Stimulated activated CD4-positive, alpha-beta T cell treated with anti-CD3 and anti-CD28 coated beads, Interleukin-15, amount 100 ng/mL, for 1 hour (primary cell): ENCODE measurements at regions not wholly inside any gene's neighbourhood (a gene's known extent, or its start where the extent isn't known, plus 50 kb on each side); places are given as distances from the start of the nearest gene placed in this dataset.

Source experiments
- DNase-seq, 2 donors: peaks; one replicate each; pipeline ENCODE4 v3.0.0-alpha.2; 2020; ENCODE audit warnings: low read depth in 1 of 2, low spot score in 1 of 2

- DNase-seq = no peak
Measured at GRCh38 chr2:9755638-9756037, 87.6 kb upstream of the TAF1B start.

- DNase-seq = no peak
Measured at GRCh38 chr2:9756692-9757250, 86.5 kb upstream of the TAF1B start.

DNA sequence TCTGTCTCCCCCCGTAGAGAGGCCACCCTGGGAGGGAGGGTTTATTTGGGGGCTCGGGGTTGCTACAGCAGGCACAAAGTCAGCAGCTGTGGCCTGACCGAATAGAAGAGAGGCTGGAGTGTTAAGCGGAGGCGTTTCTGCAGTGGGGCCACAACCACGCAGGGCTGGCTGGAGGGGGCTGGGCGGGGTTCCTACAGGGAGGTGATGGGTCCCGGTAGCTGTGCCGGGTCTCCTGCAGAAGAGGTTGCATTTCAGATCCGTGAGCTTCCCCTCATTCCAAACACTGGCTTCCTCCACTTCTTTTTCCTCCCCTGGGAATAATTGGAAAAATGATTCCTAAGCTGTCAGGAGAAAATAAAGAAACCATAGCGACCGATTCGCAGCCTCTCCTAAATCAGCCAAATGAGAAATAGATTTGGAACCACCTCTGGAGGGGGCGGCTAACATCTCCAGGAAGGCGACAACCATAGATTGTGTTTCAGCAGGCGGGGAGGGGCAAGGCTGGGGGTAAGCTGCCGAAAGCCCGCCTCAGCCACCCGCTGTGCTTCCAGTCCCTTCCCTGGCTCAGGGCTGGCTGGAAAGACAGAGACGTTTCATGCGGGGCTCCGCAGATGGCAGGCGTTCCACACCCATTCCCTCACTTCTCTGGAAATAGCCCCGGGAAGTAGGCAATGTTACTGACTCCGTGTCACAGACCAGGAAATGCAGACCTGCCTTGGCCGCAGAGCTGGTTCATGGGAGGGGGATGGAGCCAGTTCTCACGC lies 85.6 kb upstream of the TAF1B start:
- no peak for DNase-seq

DNA sequence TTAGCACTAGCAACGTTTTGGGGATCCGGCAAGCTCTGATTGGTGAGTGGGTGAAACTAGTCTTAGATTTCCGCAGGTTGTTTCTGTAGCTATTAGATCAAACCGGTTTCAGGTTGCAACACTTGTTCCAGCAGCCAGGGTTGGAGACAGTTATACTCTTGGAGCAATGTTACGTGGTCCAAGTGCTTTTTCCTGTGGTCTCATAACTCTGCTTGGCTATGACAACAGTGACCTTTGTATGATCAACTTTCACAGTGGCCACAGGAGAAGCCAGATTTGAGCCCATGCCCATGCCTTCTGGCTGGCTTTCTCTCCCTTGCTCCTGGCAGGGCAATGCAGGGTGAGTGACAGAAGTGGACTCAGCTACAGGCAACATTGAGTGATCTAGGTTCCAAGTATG lies 84.5 kb upstream of the TAF1B start:
- DNase-seq = no peak

- no peak for DNase-seq
Measured at GRCh38 chr2:9760069-9760901, 83.0 kb upstream of the TAF1B start.

- no peak for DNase-seq
Measured at GRCh38 chr2:9760902-9761228, 82.4 kb upstream of the TAF1B start.

DNA sequence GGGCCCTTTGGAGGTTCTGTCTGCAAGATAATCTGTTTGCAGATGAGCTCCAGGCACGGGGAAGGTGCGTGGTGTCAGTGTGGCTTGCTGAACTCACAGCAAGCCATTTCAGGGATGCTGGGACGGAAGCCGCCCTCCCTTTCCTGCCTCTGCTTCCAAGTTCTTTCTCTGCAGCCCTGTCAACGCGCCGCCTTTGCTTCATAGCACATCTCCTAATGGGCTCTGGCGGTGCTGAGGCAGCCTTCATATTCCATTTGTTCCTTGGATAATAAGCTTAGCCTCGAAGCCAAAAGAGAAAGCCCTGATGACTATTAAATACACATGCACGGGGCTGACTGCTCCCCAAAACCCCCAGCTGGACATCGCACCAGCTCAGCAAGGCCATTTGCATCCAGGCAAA lies 81.7 kb upstream of the TAF1B start:
- DNase-seq = no peak

- no peak for DNase-seq
Measured at GRCh38 chr2:9762164-9762563, 81.1 kb upstream of the TAF1B start.

- no peak for DNase-seq
Measured at GRCh38 chr2:9762941-9763340, 80.3 kb upstream of the TAF1B start.

DNA sequence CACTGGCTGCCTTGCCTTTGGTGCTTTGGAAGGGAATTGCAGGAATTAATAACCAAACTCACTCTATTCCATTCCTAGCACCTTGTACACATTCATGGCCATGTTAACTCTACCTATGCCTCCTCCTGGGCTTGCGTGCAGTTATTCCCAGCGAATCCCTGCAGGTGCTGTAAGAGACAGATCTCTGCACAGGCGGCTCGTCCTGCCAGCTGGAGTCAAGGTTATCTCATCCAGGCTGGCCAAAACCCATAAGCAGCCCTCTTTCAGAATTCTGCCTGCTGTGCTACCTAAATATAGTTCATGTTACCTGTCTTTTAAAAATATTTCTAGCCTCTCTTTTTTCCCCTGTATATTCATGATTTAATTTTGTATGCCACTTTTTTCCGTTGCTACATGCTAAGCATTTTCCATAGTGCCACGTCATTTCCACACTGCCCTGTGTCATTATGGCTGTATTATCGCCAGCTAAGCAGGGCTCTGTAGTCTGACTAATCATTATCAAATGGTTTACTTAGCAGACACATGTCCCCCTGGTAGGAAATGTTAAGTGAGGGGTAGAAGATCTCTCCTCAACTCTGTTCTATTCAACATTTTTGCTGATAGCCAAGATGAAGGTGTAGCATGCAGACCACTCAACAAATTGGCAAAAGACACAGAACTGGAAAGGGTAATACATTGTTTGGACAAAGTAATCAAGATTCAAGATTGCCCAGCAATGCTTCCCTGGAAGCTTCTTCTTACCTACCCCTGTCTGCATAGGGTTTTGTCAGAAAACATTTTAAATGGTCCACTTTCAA lies 79.7 kb upstream of the TAF1B start:
- DNase-seq = no peak

DNA sequence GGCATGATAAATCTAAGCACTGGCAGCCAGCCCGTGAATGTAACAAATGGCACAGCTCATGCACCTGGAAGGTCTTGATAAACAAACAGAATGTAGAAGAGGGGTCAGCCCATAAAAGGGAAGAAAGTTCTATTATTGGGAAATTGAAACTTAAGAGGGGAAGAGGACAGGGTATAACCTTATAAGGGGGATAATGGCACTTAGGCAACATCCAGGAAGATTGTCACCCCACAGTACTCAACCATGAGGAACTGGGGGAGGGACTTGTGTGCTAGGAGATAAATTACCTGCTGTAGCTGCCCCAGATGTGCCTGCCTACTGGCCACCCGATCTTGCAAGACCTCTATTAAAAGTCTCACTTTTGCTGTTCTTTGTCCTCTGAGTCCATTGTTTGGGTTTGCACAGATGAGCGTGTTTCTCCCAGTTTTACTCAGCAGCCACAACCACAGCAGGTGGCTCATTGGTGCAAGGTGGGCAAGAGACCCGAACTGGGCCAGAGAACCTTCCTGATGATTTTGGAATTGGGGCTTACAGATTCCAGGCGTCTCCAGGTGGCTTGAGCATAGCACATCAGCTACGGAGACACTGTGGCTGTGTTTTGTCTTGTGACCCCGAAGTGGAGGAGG lies 79.0 kb upstream of the TAF1B start:
- no peak for DNase-seq

DNA sequence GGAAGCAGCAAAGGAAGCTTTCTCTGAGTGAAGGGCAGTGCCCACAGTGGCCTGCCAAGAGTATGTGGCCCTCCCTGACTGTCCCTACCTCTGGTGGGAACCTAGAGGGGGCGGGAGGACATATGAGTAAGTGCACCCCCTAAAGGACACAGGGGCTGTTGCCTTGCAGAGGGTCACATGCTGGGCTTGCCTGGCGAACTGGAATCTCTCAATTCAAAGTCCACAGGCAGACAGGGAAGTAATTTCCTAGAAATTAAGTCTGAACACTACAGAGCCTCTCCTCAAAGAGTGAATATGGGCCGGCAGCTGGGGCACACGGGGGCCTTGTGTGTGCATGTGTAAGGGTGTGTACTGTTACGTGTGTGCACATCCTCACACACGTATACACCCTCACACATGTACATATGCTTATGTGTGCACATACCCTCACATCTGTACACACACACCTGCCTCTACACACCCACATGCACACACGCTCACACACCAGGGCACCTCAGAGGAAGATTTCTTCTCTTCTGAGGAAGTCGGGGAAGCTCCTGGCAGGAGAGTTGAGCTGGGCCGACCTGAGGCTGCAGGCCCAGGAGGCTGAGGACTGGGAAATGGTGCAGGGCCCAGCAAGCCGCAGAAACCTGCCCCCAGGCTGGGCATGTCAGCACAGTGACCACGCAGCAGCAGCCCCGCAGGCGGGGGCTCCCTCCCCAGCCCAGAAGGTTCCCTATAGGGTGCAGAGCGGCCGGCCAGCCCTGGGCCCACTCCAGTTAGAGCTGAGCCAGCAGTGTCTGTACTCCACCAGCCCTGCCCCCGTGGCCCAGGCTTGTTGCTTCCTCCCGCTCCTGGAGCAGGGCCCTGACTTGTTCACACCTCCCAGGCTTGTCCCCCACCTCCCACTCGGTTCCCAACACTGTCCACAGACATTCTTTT lies 77.4 kb upstream of the TAF1B start:
- DNase-seq = no peak

DNA sequence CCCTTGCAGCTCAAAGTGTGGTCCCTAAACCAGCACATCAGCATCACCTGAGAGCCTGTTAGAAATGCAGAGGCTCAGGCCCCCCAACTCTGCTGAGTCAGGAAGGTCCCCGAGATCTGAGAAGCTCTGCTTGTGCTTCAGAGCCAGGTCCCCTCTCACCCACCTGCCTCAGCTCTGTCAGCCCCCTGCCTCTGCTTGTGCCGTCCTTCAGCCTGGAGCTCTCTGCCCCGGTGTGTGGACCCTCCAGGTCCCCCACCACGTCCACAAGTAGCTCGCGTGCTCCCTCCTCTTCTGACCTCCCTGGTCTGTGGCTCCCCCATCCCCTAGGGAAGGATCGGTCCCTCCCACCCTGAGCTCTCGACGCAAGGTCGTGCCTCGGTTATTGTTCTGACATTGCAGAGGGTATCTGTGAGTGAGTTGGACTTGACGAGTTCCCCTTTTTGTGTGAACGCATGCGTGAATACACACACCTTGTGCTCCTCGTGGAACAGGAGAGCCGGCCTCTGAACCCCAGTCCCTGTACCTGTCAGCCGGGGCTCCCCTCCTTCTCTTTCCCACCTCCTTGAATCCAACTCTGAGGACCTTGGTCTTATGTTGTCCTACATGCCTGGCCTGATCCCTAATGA lies 75.5 kb upstream of the TAF1B start:
- no peak for DNase-seq

DNA sequence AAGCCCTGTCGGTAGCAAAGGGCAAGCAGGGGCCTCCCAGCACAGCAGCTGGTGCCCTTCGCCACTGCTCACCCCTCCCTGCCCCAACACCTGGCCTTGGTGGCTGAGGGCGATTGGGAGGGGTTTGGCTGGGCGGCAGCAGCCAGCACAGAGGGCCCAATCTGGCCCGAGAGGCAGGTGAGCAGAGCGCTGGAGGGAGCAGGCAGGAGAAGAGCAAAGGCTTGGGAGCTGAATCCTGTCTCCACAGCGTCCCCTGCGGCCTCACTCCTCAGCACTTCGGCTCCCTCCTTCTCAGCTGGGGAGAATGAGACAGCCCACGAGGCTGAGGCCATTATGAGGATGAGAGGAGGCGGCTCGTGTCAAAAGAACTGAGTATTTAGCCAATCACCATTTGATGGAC lies 74.9 kb upstream of the TAF1B start:
- no peak for DNase-seq

DNA sequence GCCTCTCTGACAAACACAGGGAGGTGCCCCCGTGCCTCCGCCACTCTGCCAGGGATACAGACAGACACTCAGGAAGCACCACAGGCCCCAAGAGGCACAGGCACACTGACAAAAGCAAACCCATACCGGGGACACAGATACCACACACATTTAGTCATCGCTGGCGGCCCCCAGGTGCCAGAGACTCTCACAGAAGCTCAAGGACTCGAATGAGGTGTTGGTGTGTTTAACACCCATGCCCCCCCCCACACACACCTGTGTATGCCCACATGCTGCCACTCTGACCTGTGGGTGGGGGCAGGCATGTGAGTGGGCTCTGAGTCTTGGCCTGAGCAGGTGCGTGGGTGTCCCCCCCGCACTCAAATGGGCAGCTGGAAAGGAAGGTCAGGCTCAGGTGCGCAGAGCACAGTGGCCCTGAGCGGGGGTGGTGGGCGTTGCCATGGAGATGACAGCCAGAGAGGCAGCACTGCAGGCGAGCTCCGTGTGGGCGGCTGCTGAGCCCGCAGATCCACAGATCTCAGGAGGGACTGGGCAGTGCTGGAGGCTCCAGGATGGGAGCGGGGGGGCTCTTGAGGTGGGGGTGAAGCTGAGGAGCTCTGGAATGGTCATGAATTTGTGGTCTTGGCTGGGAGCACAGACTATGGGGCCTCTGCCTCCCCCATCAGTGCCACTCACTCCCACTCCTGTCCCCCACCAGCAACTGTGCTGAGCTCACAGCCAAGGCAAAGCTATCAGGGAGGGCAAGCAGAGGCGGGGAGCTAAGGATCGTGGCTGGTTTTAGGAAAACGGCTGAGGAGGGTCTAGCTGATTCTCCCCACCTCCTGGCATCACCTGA lies 73.9 kb upstream of the TAF1B start:
- DNase-seq = no peak

GRCh38 chr2:9770006-9770307 lies 73.3 kb upstream of the TAF1B start:
- DNase-seq = no peak

DNA sequence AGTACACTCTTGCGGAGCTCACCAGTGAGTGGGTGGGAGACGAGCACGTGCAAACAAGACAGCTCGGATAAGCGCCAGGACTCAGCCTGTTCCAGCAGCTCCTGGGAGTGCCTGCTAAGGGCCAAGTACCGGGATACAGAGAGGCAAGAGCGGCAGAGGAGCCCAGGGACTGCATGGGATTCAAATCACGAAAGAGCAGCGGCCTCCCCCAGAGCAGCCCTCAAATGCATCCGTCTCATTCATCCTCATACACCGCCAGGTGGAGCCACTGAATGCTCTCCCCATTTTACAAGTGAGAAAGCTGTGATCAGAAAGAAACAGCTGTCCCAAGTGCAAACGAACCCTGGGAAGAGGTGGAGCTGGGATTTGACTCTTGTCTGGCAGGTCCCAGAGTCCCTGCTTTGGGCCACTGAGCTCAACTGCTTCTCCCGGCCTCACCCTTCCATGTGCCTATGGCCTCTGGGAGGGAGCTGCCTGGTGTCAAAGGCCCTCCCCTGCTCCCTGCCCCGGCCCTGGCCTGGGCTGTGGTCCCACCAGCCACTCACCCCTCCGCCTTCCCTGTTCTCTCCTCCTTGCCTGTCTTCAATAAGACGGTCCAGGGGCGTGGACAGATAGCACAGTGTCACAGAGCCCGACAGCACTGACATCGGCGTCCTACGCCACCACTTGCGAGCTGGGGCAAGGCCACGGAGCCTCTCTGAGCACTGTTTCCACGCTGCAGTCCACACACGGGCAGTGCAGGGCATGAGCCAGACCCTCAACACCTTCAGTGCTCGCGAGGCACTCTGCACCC lies 72.8 kb upstream of the TAF1B start:
- DNase-seq = no peak

GRCh38 chr2:9771101-9771449 lies 72.2 kb upstream of the TAF1B start:
- DNase-seq = no peak
